CD4-positive, alpha-beta T cell treated with Interleukin-6 at 100 ng/mL for 8 hours (primary cell): ENCODE measurements at regions not wholly inside any gene's neighbourhood (a gene's known extent, or its start where the extent isn't known, plus 50 kb on each side); places are given as distances from the start of the nearest gene placed in this dataset.
A peak's percentile ranks its signal among the peaks of the same experiment; 100 is the strongest.
"Not testable (repeated sequence)": the region's sequence is repeated elsewhere in the genome, so short reads cannot be mapped to it uniquely, and the experiment has no call there.

Experiments used
- DNase-seq: peaks from one replicate; pipeline ENCODE4 v3.0.0-alpha.2; 2020; ENCODE audit warnings: mixed read lengths, low spot score

GRCh38 chr15:30688684-30689083 is 62.8 kb downstream of the ARHGAP11B start:
- not testable (repeated sequence) for DNase-seq

GRCh38 chr15:30690153-30690552 is 64.2 kb downstream of the ARHGAP11B start:
- DNase-seq, result not testable (repeated sequence)

- not testable (repeated sequence) for DNase-seq
Measured at GRCh38 chr15:30695811-30696210, 69.9 kb downstream of the ARHGAP11B start.

- DNase-seq, result not testable (repeated sequence)
Measured at GRCh38 chr15:30696439-30697314, 70.7 kb downstream of the ARHGAP11B start.

DNA sequence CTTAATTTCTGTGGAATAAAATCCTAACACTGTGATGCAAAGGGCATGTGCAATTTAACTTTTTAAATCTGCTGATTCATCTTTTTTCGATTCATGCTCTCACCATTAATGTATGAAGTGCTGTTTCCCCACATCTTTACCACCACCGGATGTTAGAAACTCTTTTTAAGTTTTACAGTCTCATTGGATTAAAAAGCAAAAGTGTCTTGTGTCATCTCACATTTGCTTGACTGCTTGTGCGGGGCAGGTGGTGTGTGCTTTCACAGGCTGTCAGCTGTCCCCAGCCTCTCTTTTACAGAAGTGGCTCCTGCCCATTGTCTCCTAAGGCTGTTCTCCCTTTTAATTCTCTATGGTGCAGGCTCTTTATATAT is 71.4 kb downstream of the ARHGAP11B start:
- DNase-seq, result peak; percentile 8

GRCh38 chr15:30700006-30700597 is 74.2 kb downstream of the ARHGAP11B start:
- not testable (repeated sequence) for DNase-seq

GRCh38 chr15:30707976-30708685 is 82.2 kb downstream of the ARHGAP11B start:
- not testable (repeated sequence) for DNase-seq

DNA sequence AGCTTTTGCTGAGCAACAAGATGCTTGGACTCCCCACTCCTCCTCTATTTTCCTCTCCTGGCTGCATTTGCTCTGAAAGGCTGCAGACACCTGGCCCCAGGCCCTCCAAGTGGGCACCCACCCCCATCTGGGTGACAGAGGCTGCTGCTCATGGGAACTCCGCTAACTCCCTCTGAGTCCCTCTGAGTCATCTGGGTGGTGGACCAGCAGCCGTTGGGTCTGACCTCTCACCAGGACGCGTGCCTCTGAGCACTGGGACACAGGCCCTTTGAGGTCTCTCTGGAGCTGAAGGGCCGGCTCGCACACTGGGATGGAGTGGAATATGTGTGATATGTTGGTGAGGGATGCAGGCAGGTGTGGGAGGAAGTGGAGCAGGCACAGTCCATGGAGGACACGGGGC is 82.9 kb downstream of the ARHGAP11B start:
- not testable (repeated sequence) for DNase-seq

DNA sequence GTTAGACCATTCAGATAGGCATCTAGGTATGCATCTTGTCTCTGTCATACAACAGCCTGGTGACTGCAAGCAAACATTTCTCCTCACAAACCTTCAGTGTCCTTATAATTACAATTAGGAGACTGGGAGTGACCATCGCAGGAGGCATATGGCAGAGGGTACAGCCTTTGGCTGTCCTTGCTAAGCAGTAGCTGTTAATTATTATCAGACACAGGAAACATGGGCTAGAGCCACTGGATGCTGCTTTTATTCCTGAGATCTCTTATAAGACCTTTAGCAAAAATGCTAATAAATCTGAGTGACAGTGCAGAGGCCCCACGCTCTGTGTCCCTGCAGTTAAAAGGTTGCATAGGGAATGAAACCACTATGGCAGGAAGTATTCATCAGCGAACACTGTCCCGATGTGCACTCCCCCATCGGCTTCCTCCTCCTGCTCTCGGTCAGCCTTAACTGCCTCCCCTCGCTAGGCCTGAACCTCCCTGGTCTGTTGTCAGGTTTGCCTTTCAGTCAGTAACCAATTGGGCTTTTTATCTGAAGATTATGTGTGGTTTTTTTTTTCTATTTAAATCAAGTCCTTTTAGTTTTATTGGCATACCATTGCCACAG is 92.2 kb downstream of the ARHGAP11B start:
- not testable (repeated sequence) for DNase-seq

DNA sequence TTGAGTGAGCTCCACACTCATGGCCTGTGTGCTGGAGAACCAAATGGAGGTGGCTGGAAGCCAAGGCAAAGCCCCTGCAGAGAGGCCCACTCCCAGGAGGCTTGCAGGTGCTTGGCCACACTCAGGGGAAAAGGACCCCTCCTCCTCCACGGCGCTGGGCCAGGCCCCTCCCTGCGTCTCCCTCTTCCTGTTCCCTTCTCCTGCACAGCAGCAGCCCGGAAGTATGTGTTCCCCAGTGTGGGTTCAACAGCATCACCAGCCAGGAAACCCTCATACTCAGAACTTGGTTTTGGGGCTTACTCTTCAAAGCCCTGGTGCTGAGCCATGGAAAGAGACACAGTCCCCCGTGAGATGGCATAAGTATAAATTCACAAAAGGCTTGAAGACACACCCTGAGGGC is 93.4 kb downstream of the ARHGAP11B start:
- not testable (repeated sequence) for DNase-seq

GRCh38 chr15:30720825-30721224 is 94.9 kb downstream of the ARHGAP11B start:
- DNase-seq, result not testable (repeated sequence)

- not testable (repeated sequence) for DNase-seq
Measured at GRCh38 chr15:30721529-30721928, 95.6 kb downstream of the ARHGAP11B start.

DNA sequence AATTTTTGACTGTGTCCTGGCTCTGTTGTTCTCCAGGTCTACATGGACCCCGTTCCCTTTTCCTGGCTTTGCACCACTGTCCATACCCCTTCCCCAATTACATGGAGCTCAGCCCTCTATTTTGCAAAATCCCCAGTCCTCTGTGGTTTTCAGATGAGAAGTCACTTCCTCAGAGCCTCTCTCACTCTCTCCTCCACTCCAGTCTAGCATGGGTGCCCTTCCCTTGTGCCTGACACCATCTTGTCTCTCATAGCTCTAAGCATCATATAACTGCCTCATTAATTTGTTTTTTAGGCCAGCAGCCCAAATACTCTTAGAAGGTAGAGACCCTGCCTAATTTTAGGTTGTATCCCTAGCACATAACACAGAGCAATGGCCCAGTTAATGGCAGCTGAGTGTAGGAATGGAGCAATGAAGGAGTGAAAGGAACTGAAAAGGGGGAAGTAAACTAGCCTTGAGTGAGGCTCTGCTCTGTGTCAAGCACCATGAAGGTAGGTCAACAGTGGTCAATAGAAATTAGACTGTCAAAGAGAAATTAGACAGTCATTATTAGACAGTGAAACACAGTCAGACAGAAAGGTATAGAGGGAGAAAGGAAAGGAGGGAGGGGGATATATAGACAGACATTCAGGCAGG is 97.7 kb downstream of the ARHGAP11B start:
- DNase-seq, result not testable (repeated sequence)

DNA sequence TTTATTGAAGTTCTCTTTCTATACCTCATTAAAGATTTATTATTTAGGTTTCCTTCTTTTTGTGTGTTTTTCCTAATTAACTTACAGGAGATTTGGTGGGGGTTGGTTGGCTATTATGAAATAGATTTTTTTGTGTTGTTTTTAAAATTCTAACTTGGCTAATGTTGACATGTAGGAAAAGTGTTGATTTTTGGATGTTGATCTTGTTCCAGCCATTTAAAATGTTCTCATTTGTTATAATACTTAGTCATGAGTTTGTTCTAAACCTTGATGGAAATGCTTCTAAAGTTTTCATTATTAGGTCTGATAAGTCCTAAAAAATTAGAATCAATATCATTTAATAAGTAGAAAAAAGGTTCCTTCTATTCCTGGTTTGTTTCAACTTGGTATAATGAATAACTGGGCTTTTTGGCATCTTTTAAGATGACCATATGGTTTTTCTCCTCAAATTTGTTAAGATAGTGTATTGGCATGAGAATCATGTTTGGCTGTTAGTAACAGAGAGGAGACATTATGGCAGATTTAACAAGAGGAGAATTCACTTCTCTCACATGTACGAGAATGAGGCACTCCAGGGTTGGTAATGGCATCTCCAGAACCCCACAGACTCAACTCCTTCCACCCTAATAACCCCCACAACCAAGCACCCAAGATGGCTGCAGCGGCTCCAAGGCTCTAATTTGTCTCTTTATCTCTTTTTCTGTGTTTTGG is 104.1 kb downstream of the ARHGAP11B start:
- DNase-seq, result not testable (repeated sequence)

DNA sequence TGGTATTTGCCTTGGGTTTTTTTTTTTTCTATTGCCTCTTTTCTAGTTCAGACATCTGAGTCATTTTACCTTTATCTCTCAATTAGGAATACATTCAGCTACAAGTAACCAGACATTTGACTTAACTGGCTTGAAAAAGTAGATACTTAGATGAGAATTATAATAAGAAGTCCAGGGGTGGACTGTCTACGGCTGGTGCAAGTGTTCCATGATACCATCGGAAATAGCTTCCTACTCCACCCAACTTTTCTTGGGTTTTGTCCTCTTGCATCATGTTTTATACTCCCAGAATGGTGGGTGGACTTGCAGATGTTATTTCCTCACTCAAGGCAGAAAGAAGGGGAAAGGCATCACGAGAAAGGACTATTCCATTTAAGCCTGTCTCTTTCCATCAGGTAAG is 104.7 kb downstream of the ARHGAP11B start:
- DNase-seq, result not testable (repeated sequence)

DNA sequence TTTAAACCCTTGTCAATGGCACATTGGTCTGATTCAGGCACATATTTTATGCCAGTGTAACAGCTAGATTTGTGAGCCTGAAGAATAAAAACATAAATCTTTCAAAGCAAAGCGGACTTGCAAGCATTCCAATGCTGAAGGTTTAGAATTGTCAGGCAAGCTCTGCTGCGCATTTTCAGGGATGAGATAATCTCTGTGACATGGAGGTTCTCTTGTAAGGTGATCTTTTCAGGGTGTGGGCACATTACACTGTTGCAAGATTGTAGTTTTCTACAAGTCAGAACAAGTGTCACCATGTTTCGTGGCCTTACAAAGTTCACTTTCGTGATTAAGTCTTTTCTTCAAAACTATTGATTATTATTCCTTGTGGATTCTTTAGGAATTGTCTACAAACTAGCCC is 106.2 kb downstream of the ARHGAP11B start:
- not testable (repeated sequence) for DNase-seq

DNA sequence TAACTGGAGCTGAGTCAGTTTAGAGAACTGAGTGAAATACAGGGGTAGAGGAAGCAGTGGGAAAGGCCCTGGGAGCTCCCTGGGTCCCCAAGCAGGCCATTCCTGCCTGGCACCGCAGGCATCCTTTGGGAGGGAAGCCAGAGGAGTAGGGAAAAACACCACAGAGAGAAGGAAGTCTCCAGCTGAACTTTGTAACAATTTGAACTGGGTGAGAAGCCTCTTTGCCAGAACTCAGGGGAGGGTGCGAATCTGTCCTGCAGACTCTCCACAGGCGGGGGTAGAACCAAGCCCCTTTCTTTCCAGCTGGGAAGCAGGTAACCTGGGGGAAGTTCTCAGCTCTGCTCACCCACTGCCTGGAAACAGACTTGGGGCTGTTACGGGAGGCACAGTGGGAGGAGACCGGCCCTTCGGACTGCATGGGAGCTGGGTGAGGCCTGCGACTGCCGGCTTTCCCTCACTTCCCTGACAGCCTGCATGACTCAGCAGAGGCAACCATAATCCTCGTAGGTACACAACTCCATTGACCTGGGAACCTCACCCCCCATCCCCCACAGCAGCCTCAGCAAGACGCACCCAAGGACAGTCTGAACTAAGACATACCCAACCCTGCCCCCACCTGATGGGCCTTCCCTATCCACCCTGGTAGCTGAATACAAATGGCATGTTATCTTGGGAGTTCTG is 110.1 kb downstream of the ARHGAP11B start:
- DNase-seq, result not testable (repeated sequence)

DNA sequence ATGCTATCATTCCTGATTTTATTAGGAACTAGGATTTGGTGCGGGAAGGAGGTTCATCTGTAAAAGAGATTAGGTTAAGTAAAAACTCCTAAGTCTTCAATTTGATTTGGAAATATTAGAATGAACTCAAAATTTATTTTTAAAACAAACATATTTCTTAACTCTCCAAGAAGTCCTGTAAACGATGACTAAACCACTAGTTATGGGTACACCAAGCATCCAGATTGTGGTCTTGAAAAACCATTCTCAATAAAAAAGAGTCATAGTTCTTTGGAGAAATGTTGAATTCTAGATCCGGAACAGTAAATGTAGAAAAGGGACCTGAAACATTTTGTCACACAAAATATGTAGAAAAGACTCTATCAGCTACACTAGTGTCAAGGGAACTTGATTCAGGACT is 116.9 kb downstream of the ARHGAP11B start:
- not testable (repeated sequence) for DNase-seq

- not testable (repeated sequence) for DNase-seq
Measured at GRCh38 chr15:30749048-30749447, 123.1 kb downstream of the ARHGAP11B start.

DNA sequence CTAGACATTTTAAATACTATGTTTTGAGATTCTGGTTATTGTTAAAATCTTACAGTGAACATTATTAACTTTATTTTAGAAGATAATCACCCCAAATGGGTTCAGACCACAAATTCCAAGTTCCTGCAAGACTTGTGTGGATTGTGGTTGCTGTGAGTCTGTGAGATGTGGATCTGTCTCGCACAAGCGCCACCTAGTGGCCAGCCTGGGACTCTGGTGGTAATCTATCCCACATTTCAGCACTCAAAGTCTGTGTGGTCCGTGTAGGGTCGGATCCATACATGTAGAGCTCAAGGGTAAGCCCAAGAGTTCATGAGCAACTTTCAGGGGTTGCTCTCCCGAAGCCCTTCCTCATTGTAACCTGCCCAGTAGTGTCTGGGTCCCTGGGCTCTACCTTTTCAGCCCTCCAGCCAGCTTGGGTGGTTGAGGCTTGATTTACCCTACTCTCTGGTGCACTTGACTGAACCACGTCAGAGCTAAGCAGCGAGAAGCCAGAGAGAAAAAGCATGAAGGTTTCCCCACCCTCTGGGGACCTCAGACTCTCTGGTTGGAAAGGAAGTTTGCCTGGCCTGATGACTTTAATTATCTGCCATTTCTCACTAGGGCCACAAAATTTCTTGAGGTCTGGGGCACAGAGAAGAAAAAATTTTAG is 129.2 kb downstream of the ARHGAP11B start:
- not testable (repeated sequence) for DNase-seq
